ENCODE measurements at regions not wholly inside any gene's neighbourhood (a gene's known extent, or its start where the extent isn't known, plus 50 kb on each side); places are given as distances from the start of the nearest gene placed in this dataset.

DNA sequence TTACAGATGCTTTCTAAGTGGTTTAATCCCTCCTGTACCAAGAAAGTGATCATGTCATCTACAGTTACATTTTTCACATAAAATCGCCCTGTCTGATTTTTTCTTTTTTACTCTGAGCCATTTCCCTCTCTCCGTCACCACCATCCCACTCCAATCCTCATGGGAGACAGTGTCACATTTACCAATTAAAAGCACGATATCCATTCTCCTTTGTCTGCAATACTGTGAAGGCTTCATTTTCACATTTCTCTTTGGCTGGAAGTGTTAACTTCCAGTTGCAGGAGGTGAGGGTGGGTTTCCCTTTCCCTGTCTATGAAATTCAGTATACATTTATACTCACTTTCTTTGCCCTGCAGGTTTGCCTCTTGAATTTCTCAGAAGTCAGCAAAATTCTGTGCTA, 372.7 kb upstream of the CNR1 start:
- TF ChIP-seq, protein P1, sequence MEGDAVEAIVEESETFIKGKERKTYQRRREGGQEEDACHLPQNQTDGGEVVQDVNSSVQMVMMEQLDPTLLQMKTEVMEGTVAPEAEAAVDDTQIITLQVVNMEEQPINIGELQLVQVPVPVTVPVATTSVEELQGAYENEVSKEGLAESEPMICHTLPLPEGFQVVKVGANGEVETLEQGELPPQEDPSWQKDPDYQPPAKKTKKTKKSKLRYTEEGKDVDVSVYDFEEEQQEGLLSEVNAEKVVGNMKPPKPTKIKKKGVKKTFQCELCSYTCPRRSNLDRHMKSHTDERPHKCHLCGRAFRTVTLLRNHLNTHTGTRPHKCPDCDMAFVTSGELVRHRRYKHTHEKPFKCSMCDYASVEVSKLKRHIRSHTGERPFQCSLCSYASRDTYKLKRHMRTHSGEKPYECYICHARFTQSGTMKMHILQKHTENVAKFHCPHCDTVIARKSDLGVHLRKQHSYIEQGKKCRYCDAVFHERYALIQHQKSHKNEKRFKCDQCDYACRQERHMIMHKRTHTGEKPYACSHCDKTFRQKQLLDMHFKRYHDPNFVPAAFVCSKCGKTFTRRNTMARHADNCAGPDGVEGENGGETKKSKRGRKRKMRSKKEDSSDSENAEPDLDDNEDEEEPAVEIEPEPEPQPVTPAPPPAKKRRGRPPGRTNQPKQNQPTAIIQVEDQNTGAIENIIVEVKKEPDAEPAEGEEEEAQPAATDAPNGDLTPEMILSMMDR (IDR thresholded peaks at IDR 0.05) = no peak
- TF ChIP-seq POLR2A (IDR thresholded peaks at IDR 0.05) = no peak
